ENCODE measurements at regions not wholly inside any gene's neighbourhood (a gene's known extent, or its start where the extent isn't known, plus 50 kb on each side); places are given as distances from the start of the nearest gene placed in this dataset.

DNA sequence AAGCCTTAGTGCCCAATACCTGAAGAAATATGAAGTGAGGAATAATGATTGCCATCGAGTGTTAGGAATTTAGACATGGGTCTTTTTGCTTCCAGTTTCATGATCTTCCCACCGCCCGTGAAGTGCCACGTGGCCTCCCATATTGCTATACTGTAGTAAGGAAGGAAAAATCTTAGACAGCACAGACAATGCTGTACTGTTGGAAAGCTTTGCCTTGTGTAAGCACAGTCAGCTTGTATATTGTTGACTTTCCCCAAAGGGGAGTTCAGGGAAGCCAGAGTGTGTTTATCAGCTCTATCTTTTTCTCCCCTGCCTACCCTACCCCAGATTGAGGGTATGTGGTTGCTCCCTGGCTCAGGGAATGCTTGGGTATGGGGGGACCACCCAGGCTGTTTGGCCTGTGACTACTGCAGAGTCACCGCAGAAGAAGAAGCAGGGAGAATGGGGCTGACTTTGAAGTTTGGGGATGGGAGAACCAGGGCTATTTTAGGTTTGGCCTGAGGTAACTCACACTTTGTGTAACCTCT lies 161.8 kb upstream of the MEF2C start:
- TF ChIP-seq, protein P1, sequence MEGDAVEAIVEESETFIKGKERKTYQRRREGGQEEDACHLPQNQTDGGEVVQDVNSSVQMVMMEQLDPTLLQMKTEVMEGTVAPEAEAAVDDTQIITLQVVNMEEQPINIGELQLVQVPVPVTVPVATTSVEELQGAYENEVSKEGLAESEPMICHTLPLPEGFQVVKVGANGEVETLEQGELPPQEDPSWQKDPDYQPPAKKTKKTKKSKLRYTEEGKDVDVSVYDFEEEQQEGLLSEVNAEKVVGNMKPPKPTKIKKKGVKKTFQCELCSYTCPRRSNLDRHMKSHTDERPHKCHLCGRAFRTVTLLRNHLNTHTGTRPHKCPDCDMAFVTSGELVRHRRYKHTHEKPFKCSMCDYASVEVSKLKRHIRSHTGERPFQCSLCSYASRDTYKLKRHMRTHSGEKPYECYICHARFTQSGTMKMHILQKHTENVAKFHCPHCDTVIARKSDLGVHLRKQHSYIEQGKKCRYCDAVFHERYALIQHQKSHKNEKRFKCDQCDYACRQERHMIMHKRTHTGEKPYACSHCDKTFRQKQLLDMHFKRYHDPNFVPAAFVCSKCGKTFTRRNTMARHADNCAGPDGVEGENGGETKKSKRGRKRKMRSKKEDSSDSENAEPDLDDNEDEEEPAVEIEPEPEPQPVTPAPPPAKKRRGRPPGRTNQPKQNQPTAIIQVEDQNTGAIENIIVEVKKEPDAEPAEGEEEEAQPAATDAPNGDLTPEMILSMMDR (IDR thresholded peaks at IDR 0.05) = no peak
- TF ChIP-seq POLR2AphosphoS5 (IDR thresholded peaks at IDR 0.05) (no peak), POLR2A (IDR thresholded peaks at IDR 0.05; ENCODE audit: low read depth) (no peak)

Measured in esophagus muscularis mucosa (tissue), 3 donors.